IMR-90 (cell line): ENCODE measurements at regions not wholly inside any gene's neighbourhood (a gene's known extent, or its start where the extent isn't known, plus 50 kb on each side); places are given as distances from the start of the nearest gene placed in this dataset.

Source experiments
- ATAC-seq: fragments of 200-7000 bp; cut with Tn5 transposase; 2 replicates; pipeline ENCODE4 v1.9.1; 2020; ENCODE audit warnings: low read depth, mild to moderate bottlenecking, moderate library complexity
- BruUV-seq: library from RNA; stranded (reverse); fragments of 400-500 nt; replicated peaks from 2 replicates; lab custom pipeline; 2021; lab: Mats Ljungman, UMichigan
- CTCF ChIA-PET: fragments of 300-600 bp; formaldehyde crosslinking; extraction: SDS; loops from one replicate; lab custom pipeline; 2021; ENCODE audit warnings: antibody characterized with exemption; lab: Yijun Ruan, JAX
- POLR2A ChIA-PET: fragments of 300-600 bp; sonication (Branson Sonifier 250); formaldehyde crosslinking; loops from one replicate; lab custom pipeline; 2022; ENCODE audit warnings: antibody characterized with exemption; ENCODE audit not compliant: unreplicated experiment; lab: Charles Lee
- DNase-seq: peaks from one replicate; pipeline ENCODE4 v3.0.0; 2013
- H2AFZ ChIP-seq: replicated peaks from 2 replicates; pipeline ENCODE3; 2013; ENCODE audit warnings: low read length, mild to moderate bottlenecking; ENCODE audit not compliant: poor library complexity
- H2AK5ac ChIP-seq: 2 replicates; pipeline ENCODE4 v1.6.1; 2013; ENCODE audit warnings: low read depth, low read length, inconsistent platforms
- H2AK9ac ChIP-seq: replicated peaks from 2 replicates; pipeline ENCODE3; 2013; ENCODE audit warnings: mild to moderate bottlenecking, low read depth, low read length, moderate library complexity; ENCODE audit not compliant: poor library complexity
- H2BK120ac ChIP-seq: 2 replicates; pipeline ENCODE4 v1.6.1; 2013; ENCODE audit warnings: low read depth, low read length, inconsistent platforms
- H2BK15ac ChIP-seq: 3 replicates; pipeline ENCODE4 v1.6.1; 2013; ENCODE audit warnings: low read depth, low read length, inconsistent platforms
- H2BK20ac ChIP-seq: 2 replicates; pipeline ENCODE4 v1.6.1; 2013; ENCODE audit warnings: low read depth, mild to moderate bottlenecking, inconsistent platforms, low read length, moderate library complexity
- H2BK5ac ChIP-seq: 2 replicates; pipeline ENCODE4 v1.6.1; 2013; ENCODE audit warnings: mild to moderate bottlenecking, low read depth, low read length, inconsistent platforms; ENCODE audit not compliant: poor library complexity, severe bottlenecking
- H3K14ac ChIP-seq: replicated peaks from 2 replicates; pipeline ENCODE4 v1.6.1; 2013; ENCODE audit warnings: low read depth, low read length, inconsistent platforms
- H3K18ac ChIP-seq: 2 replicates; pipeline ENCODE4 v1.6.1; 2013; ENCODE audit warnings: low read depth, low read length, control low read depth
- H3K23ac ChIP-seq: 2 replicates; pipeline ENCODE4 v1.6.1; 2013; ENCODE audit warnings: low read depth, low read length, inconsistent platforms
- H3K27ac ChIP-seq: 2 replicates; pipeline ENCODE4 v1.5.1; 2013; ENCODE audit warnings: mild to moderate bottlenecking, control low read depth, low read length; ENCODE audit not compliant: insufficient read depth
- H3K27me3 ChIP-seq: 2 replicates; pipeline ENCODE4 v1.6.1; 2013; ENCODE audit warnings: low read length; ENCODE audit not compliant: control insufficient read depth, insufficient read depth
- H3K36me3 ChIP-seq: 2 replicates; pipeline ENCODE4 v1.6.1; 2013; ENCODE audit warnings: low read length, mixed read lengths; ENCODE audit not compliant: control insufficient read depth, insufficient read depth
- H3K4ac ChIP-seq: 2 replicates; pipeline ENCODE4 v1.6.1; 2013; ENCODE audit warnings: low read depth, low read length, inconsistent platforms
- H3K4me1 ChIP-seq: 2 replicates; pipeline ENCODE4 v1.6.1; 2013; ENCODE audit warnings: low read length, mixed read lengths; ENCODE audit not compliant: control insufficient read depth, insufficient read depth
- H3K4me2 ChIP-seq: 2 replicates; pipeline ENCODE4 v1.6.1; 2013; ENCODE audit warnings: low read depth, mild to moderate bottlenecking, control low read depth, low read length, moderate library complexity
- H3K4me3 ChIP-seq: 2 replicates; pipeline ENCODE4 v1.5.1; 2013; ENCODE audit warnings: low read depth, mild to moderate bottlenecking, control low read depth, low read length, moderate library complexity; ENCODE audit not compliant: insufficient read depth
- H3K56ac ChIP-seq: 2 replicates; pipeline ENCODE4 v1.6.1; 2013; ENCODE audit warnings: low read length, inconsistent platforms; ENCODE audit not compliant: insufficient read depth; ENCODE audit errors: extremely low read depth
- H3K79me1 ChIP-seq, 2 experiments: 2 replicates each; pipeline ENCODE4 v1.6.1; 2013; ENCODE audit warnings: low read length in 2 of 2, inconsistent platforms in 1 of 2, low read depth in 1 of 2
- H3K9ac ChIP-seq: 2 replicates; pipeline ENCODE4 v1.6.1; 2013; ENCODE audit warnings: low read depth, low read length, control low read depth
- H3K9me1 ChIP-seq: 2 replicates; pipeline ENCODE4 v1.6.1; 2013; ENCODE audit warnings: low read length, inconsistent platforms; ENCODE audit not compliant: insufficient read depth
- H3K9me3 ChIP-seq: 2 replicates; pipeline ENCODE4 v1.6.1; 2013; ENCODE audit warnings: low read length; ENCODE audit not compliant: control insufficient read depth, insufficient read depth
- H4K20me1 ChIP-seq: 2 replicates; pipeline ENCODE4 v1.6.1; 2013; ENCODE audit warnings: low read length, inconsistent platforms; ENCODE audit not compliant: insufficient read depth
- H4K5ac ChIP-seq: 2 replicates; pipeline ENCODE4 v1.6.1; 2013; ENCODE audit warnings: mild to moderate bottlenecking, low read depth, low read length, control low read depth
- H4K8ac ChIP-seq, 2 experiments: 2 replicates each; pipeline ENCODE4 v1.6.1; 2013; ENCODE audit warnings: low read depth in 2 of 2, low read length in 2 of 2, control low read depth in 1 of 2, inconsistent platforms in 1 of 2
- H4K91ac ChIP-seq: 2 replicates; pipeline ENCODE4 v1.6.1; 2013; ENCODE audit warnings: low read depth, low read length, inconsistent platforms; ENCODE audit not compliant: insufficient read depth
- BHLHE40 ChIP-seq: fragments of 150-350 bp; IDR thresholded peaks from 2 replicates; pipeline ENCODE4 v1.6.1; 2016; ENCODE audit warnings: mild to moderate bottlenecking, low read depth, low read length
- CEBPB ChIP-seq: IDR thresholded peaks from 2 replicates; pipeline ENCODE4 v1.6.1; 2012; ENCODE audit warnings: low read depth, low read length, improper control_type of control experiment
- CHD1 ChIP-seq: IDR thresholded peaks from 2 replicates; pipeline ENCODE4 v1.6.1; 2012; ENCODE audit warnings: low read depth, low read length, improper control_type of control experiment
- CTCF ChIP-seq: conservative IDR thresholded peaks from 2 replicates; pipeline ENCODE4 v1.5.1; 2012; ENCODE audit warnings: mild to moderate bottlenecking, low read depth, low read length, improper control_type of control experiment
- ELK1 ChIP-seq: fragments of 150-350 bp; IDR thresholded peaks from 2 replicates; pipeline ENCODE4 v1.6.1; 2016; ENCODE audit warnings: low read depth, mild to moderate bottlenecking, low read length, moderate library complexity, borderline replicate concordance
- FOS ChIP-seq: fragments of 150-350 bp; IDR thresholded peaks from 2 replicates; pipeline ENCODE4 v1.6.1; 2016; ENCODE audit warnings: low read depth, low read length
- MAFK ChIP-seq: IDR thresholded peaks from 2 replicates; pipeline ENCODE4 v1.6.1; 2012; ENCODE audit warnings: low read depth, low read length, improper control_type of control experiment
- MAZ ChIP-seq: IDR thresholded peaks from 2 replicates; pipeline ENCODE4 v1.6.1; 2012; ENCODE audit warnings: low read depth, mild to moderate bottlenecking, low read length, improper control_type of control experiment, moderate library complexity, borderline replicate concordance
- MXI1 ChIP-seq: IDR thresholded peaks from 2 replicates; pipeline ENCODE4 v1.6.1; 2012; ENCODE audit warnings: low read depth, mild to moderate bottlenecking, low read length, moderate library complexity, borderline replicate concordance
- NFE2L2 ChIP-seq: fragments of 150-350 bp; IDR thresholded peaks from 2 replicates; pipeline ENCODE4 v1.6.1; 2016; ENCODE audit warnings: low read depth, mild to moderate bottlenecking, low read length
- POLR2A ChIP-seq: IDR thresholded peaks from 2 replicates; pipeline ENCODE4 v1.6.1; 2012; ENCODE audit warnings: mild to moderate bottlenecking, low read depth, low read length
- RAD21 ChIP-seq: IDR thresholded peaks from 2 replicates; pipeline ENCODE4 v1.6.1; 2012; ENCODE audit warnings: low read length, improper control_type of control experiment
- RCOR1 ChIP-seq: IDR thresholded peaks from 2 replicates; pipeline ENCODE4 v1.6.1; 2012; ENCODE audit warnings: mild to moderate bottlenecking, low read length, improper control_type of control experiment; ENCODE audit not compliant: insufficient replicate concordance
- RFX5 ChIP-seq: IDR thresholded peaks from 2 replicates; pipeline ENCODE4 v1.8.0; 2012; ENCODE audit warnings: low read depth, mild to moderate bottlenecking, low read length, moderate library complexity
- SMC3 ChIP-seq: fragments of 150-350 bp; IDR thresholded peaks from 2 replicates; pipeline ENCODE4 v1.6.1; 2016; ENCODE audit warnings: low read depth, mild to moderate bottlenecking, antibody characterized with exemption, low read length, moderate library complexity
- USF2 ChIP-seq: fragments of 150-350 bp; IDR thresholded peaks from 2 replicates; pipeline ENCODE4 v1.6.1; 2017; ENCODE audit warnings: mild to moderate bottlenecking, antibody characterized with exemption, low read length, low read depth
- WGBS, 2 experiments: methylation state at CpG; one replicate each; pipeline versions ENCODE4 v1.1.5 to v1.1.7; 2013; ENCODE audit warnings: missing lambda C conversion rate in 2 of 2; ENCODE audit not compliant: insufficient read length in 1 of 2; ENCODE audit errors: extremely low coverage in 2 of 2; 5-methylcytosine and 5-hydroxymethylcytosine counted together
- dilution Hi-C: fragments of 300-500 bp; cut with HindIII; formaldehyde crosslinking; loops from one replicate; pipeline ENCODE4 v1.14.3; 2018; ENCODE audit warnings: low sequenced_read_pairs; ENCODE audit not compliant: unreplicated experiment
- in situ Hi-C: fragments of 300-500 bp; cut with MboI; formaldehyde crosslinking; loops from 3 replicates; pipeline ENCODE4 v1.14.3; 2019; ENCODE audit warnings: low sequenced_read_pairs, inconsistent platforms, mixed read lengths
- intact Hi-C: fragments of 100-400 bp; cut with micrococcal nuclease; formaldehyde crosslinking; loops from 2 replicates; pipeline ENCODE4 v1.10.0; 2022

GRCh38 chr4:132737344-132737743 lies 411.8 kb upstream of the PCDH10 start:
- H3K9me1 ChIP-seq = no peaks in the 10 kb centered on the region
- H4K91ac ChIP-seq = no peak overlapping the region
- no peaks in the 10 kb centered on the region for H4K20me1 ChIP-seq
- no peak for ATAC-seq
- no peaks in the 10 kb centered on the region for H3K36me3 ChIP-seq
- no peak overlapping the region for H3K14ac ChIP-seq
- H3K56ac ChIP-seq = no peak overlapping the region
- H3K23ac ChIP-seq = no peak overlapping the region
- no peak for DNase-seq
- H4K5ac ChIP-seq = no peak overlapping the region
- H3K9me3 ChIP-seq = peaks cover 3% of the 10 kb centered on the region
- no peak overlapping the region for H3K4me3 ChIP-seq
- no peak overlapping the region for H3K4ac ChIP-seq
- H4K8ac ChIP-seq = no peak overlapping the region
- intact Hi-C loops = no loop called here
- WGBS, 2 experiments = no CpG with 5 or more reads among the region's 3 CpGs
- no peak overlapping the region for H2BK20ac ChIP-seq
- no peak overlapping the region for H3K27ac ChIP-seq
- H3K18ac ChIP-seq = no peak overlapping the region
- TF ChIP-seq BHLHE40 = no peak
- TF ChIP-seq FOS = no peak
- no peak for TF ChIP-seq USF2
- TF ChIP-seq NFE2L2 = no peak
- no peak for TF ChIP-seq RAD21
- no peak for TF ChIP-seq ELK1
- TF ChIP-seq RCOR1 = no peak
- no peak for TF ChIP-seq MXI1
- TF ChIP-seq MAZ = no peak
- TF ChIP-seq CEBPB = no peak
- TF ChIP-seq SMC3 = no peak
- no peak for TF ChIP-seq RFX5
- TF ChIP-seq POLR2A = no peak
- TF ChIP-seq CTCF = no peak
- no peak for TF ChIP-seq CHD1
- TF ChIP-seq MAFK = no peak
- no peak overlapping the region for H2BK5ac ChIP-seq
- H3K9ac ChIP-seq = no peak overlapping the region
- no TSS peak for BruUV-seq
- no peaks in the 10 kb centered on the region for H3K27me3 ChIP-seq
- no peak overlapping the region for H3K4me2 ChIP-seq
- CTCF ChIA-PET = no interaction called here
- H3K4me1 ChIP-seq = no peaks in the 10 kb centered on the region
- no peak overlapping the region for H2BK15ac ChIP-seq
- no peak overlapping the region for H2AFZ ChIP-seq
- no peak overlapping the region for H2BK120ac ChIP-seq
- in situ Hi-C loops = no loop called here
- no peaks in the 10 kb centered on the region for H3K79me1 ChIP-seq
- H2AK9ac ChIP-seq = no peak overlapping the region
- no peak overlapping the region for H2AK5ac ChIP-seq
- POLR2A ChIA-PET = no interaction called here
- dilution Hi-C loops = no loop called here
